C4-2B (cell line): ENCODE measurements at regions not wholly inside any gene's neighbourhood (a gene's known extent, or its start where the extent isn't known, plus 50 kb on each side); places are given as distances from the start of the nearest gene placed in this dataset.

Experiments
- CTCF ChIP-seq: fragments of 450-650 bp; conservative IDR thresholded peaks from 2 replicates; pipeline ENCODE4 v1.5.1; 2017; ENCODE audit warnings: mild to moderate bottlenecking
- ZFX ChIP-seq: fragments of 450-650 bp; IDR thresholded peaks from 2 replicates; pipeline ENCODE4 v1.6.1; 2017

DNA sequence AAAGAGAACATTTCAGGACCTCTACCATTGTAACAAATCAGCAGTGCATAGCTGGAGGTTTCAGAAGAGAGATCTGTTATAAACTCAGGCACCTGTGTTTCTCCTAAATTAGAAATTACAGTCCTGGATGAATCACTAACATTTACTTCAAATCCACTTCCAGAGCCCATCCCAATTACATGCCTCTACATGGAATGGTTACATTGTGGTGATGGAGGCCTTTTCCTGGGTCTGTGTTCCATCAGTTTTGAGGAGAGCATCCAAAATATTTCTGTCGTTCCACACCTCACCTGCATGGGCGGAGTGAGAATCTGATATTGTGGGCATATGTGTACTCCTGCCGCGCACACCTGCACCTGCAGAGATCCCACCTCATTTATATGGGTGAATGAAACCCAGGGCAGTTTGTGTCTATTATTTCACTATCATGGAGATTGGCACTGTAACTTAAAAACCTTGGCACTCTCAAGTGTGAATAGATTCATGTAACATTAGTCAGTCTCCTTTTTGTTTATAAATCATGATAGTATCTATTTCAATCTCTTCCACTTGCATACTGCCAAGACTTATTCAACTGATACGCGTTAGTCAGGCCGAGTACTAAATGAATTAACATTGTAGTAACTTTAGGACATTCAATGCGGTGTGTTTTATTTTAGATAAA is 215.1 kb upstream of the FAR2 start:
- no peak for TF ChIP-seq CTCF
- TF ChIP-seq ZFX, result no peak
